ENCODE measurements at regions not wholly inside any gene's neighbourhood (a gene's known extent, or its start where the extent isn't known, plus 50 kb on each side); places are given as distances from the start of the nearest gene placed in this dataset.

DNA sequence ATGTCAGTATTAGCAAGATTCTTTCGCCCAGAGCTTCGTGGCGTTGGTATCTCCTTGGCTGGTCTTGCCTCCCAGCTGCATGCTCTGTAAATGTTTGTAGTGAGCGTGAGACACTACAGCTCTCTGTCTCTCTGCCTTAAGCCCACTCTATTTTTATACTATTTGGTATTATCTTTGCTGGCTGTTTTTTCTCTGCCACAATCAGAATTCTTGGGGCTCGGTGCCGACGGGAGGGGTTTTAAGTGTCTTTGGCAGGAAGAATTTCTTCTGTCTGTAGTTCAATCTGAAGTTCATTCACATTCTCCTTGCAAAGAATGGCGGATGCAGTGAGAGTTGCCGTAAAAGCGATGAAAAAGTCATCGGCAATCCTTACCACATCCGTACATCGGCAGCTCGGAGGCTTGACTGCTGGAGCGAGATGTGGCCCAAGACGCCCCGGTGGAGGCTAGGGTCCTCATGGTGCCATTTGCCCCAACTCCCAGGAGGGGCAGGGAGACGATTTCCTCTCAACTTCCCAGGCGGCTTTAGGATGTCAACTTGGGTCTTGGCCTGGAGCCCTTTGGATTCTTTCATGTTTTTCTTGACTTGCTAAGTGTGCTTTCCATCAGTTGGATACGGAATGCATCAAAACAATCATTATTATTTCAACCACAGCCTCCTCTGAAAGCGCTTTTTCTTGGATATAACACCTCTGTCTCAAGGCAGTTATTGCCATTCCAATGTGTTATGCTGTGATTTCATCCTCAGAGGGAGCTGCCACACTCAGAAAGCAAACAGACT lies 132.3 kb upstream of the SDK2 start:
- TF ChIP-seq CEBPB (IDR thresholded peaks at IDR 0.05; ENCODE audit: low read depth, low read length) (no peak), BACH1 (IDR thresholded peaks at IDR 0.05; ENCODE audit: low read length) (no peak), GABPA (IDR thresholded peaks at IDR 0.05; ENCODE audit: borderline replicate concordance, insufficient read depth, low read length) (no peak), RNF2 (IDR thresholded peaks at IDR 0.05; ENCODE audit: borderline replicate concordance, low read depth, low read length, missing control alignments, poor library complexity, severe bottlenecking) (no peak), EZH2 (IDR thresholded peaks at IDR 0.05; ENCODE audit: low read depth, low read length, severe bottlenecking) (no peak), HDAC6 (IDR thresholded peaks at IDR 0.05; ENCODE audit: low read depth, low read length) (no peak), POLR2A (IDR thresholded peaks at IDR 0.05; ENCODE audit: control extremely low read depth in 1 of 2, low read depth in 2 of 2, low read length in 2 of 2) (no peak), POLR2AphosphoS5 (IDR thresholded peaks at IDR 0.05; ENCODE audit: low read depth, low read length) (no peak), RFX5 (IDR thresholded peaks at IDR 0.05; ENCODE audit: borderline replicate concordance, low read depth, low read length) (no peak), YY1 (IDR thresholded peaks at IDR 0.05; ENCODE audit: low read depth, low read length) (no peak), RAD21 (IDR thresholded peaks at IDR 0.05 in 1 of 2, conservative IDR thresholded peaks at IDR 0.05 in 1 of 2; ENCODE audit: low read depth in 2 of 2, low read length in 2 of 2) (no peak)
- TF ChIP-seq, protein P1, sequence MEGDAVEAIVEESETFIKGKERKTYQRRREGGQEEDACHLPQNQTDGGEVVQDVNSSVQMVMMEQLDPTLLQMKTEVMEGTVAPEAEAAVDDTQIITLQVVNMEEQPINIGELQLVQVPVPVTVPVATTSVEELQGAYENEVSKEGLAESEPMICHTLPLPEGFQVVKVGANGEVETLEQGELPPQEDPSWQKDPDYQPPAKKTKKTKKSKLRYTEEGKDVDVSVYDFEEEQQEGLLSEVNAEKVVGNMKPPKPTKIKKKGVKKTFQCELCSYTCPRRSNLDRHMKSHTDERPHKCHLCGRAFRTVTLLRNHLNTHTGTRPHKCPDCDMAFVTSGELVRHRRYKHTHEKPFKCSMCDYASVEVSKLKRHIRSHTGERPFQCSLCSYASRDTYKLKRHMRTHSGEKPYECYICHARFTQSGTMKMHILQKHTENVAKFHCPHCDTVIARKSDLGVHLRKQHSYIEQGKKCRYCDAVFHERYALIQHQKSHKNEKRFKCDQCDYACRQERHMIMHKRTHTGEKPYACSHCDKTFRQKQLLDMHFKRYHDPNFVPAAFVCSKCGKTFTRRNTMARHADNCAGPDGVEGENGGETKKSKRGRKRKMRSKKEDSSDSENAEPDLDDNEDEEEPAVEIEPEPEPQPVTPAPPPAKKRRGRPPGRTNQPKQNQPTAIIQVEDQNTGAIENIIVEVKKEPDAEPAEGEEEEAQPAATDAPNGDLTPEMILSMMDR (IDR thresholded peaks at IDR 0.05; ENCODE audit: control extremely low read depth in 1 of 3, insufficient read depth in 1 of 3, low read depth in 1 of 3, low read length in 3 of 3): no peak
- TF ChIP-seq, protein P2, sequence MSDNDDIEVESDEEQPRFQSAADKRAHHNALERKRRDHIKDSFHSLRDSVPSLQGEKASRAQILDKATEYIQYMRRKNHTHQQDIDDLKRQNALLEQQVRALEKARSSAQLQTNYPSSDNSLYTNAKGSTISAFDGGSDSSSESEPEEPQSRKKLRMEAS (IDR thresholded peaks at IDR 0.05): no peak
